A549 (cell line): ENCODE measurements at regions not wholly inside any gene's neighbourhood (a gene's known extent, or its start where the extent isn't known, plus 50 kb on each side); places are given as distances from the start of the nearest gene placed in this dataset.

Experiments used
- ATAC-seq, 2 experiments: fragments of 200-7000 bp in 1 of 2; fragments of >200 bp in 1 of 2; cut with Nextera tagmentation in 1 of 2; cut with Tn5 transposase in 1 of 2; 3 replicates each; pipeline versions ENCODE4 v1.8.0 to v1.9.1; 2018 to 2020; ENCODE audit warnings: mild to moderate bottlenecking in 1 of 2, moderate library complexity in 1 of 2
- CTCF ChIA-PET: fragments of 300-600 bp; sonication (Branson Sonifier 250); formaldehyde crosslinking; extraction: SDS; loops from one replicate; lab custom pipeline; 2021; ENCODE audit warnings: antibody characterized with exemption, inconsistent platforms; lab: Yijun Ruan, JAX
- POLR2A ChIA-PET: fragments of 350-600 bp; formaldehyde crosslinking; extraction: SDS; loops from one replicate; lab custom pipeline; 2021; ENCODE audit warnings: antibody characterized with exemption, inconsistent platforms; lab: Yijun Ruan, JAX
- DNase-seq, 2 experiments: peaks; one replicate each; pipeline versions ENCODE4 v3.0.0 to v3.0.0-alpha.2; 2011 to 2016; ENCODE audit warnings: low read depth in 1 of 2, low spot score in 1 of 2
- FAIRE-seq: peaks from 2 replicates; lab custom pipeline; 2011; peaks lifted over from hg19 to GRCh38; lab: Jason Lieb, UNC
- H3K27ac ChIP-seq, 2 experiments: fragments of >200 bp; sonication (Bioruptor Twin); formaldehyde crosslinking; 3 replicates each; pipeline ENCODE4 v1.5.1; 2016 to 2017
- H3K4me1 ChIP-seq: fragments of >200 bp; sonication (Bioruptor Twin); formaldehyde crosslinking; 3 replicates; pipeline ENCODE4 v1.6.1; 2016
- H3K4me2 ChIP-seq: fragments of >200 bp; sonication (Bioruptor Twin); formaldehyde crosslinking; 3 replicates; pipeline ENCODE4 v1.6.1; 2016
- H3K4me3 ChIP-seq: fragments of >200 bp; sonication (Bioruptor Twin); formaldehyde crosslinking; 3 replicates; pipeline ENCODE4 v1.5.1; 2016
- H3K9me3 ChIP-seq: fragments of >200 bp; sonication (Bioruptor Twin); formaldehyde crosslinking; 3 replicates; pipeline ENCODE4 v1.6.1; 2016
- ATOH8 ChIP-seq: fragments of 250-450 bp; sonication (Bioruptor Pico); IDR thresholded peaks from 2 replicates; pipeline ENCODE4 v1.5.0; 2020; ENCODE audit warnings: low read depth, mild to moderate bottlenecking, moderate library complexity
- BHLHE40 ChIP-seq: IDR thresholded peaks from 2 replicates; pipeline ENCODE4 v1.6.1; 2012; ENCODE audit warnings: low read depth, low read length, inconsistent platforms
- CBX2 ChIP-seq: fragments of 200-600 bp; sonication (generic); IDR thresholded peaks from 2 replicates; pipeline ENCODE4 v1.6.1; 2016; ENCODE audit warnings: low read depth, mild to moderate bottlenecking, borderline replicate concordance
- CBX8 ChIP-seq: fragments of 200-600 bp; sonication (generic); IDR thresholded peaks from 2 replicates; pipeline ENCODE4 v1.6.1; 2016
- CEBPB ChIP-seq, 2 experiments: fragments of >200 bp in 1 of 2; sonication (Bioruptor Twin) in 1 of 2; formaldehyde crosslinking in 1 of 2; IDR thresholded peaks; 2 replicates each; pipeline ENCODE4 v1.6.1; 2012 to 2016
- CHD4 ChIP-seq: fragments of 200-600 bp; sonication (generic); IDR thresholded peaks from 2 replicates; pipeline ENCODE4 v1.6.1; 2016; ENCODE audit warnings: antibody characterized with exemption, mild to moderate bottlenecking, borderline replicate concordance
- ESRRA ChIP-seq: fragments of 150-350 bp; IDR thresholded peaks from 2 replicates; pipeline ENCODE4 v1.6.1; 2014; ENCODE audit warnings: mild to moderate bottlenecking, low read length, borderline replicate concordance
- GATA3 ChIP-seq: IDR thresholded peaks from 2 replicates; pipeline ENCODE4 v1.6.1; 2012; ENCODE audit warnings: borderline replicate concordance
- HEYL ChIP-seq: fragments of 250-450 bp; sonication (Bioruptor Pico); IDR thresholded peaks from 2 replicates; pipeline ENCODE4 v1.8.0; 2021; ENCODE audit warnings: mild to moderate bottlenecking, moderate library complexity
- HOXB13 ChIP-seq: fragments of 250-450 bp; sonication (Bioruptor Pico); IDR thresholded peaks from 2 replicates; pipeline ENCODE4 v1.5.0; 2020; ENCODE audit warnings: low read depth, mild to moderate bottlenecking, moderate library complexity
- KDM1A ChIP-seq: fragments of 200-600 bp; sonication (generic); IDR thresholded peaks from 2 replicates; pipeline ENCODE4 v1.6.1; 2016; ENCODE audit warnings: low read depth, mild to moderate bottlenecking
- MYC ChIP-seq: IDR thresholded peaks from 2 replicates; pipeline ENCODE4 v1.6.1; 2012; ENCODE audit warnings: mild to moderate bottlenecking, inconsistent platforms, low read length, improper control_type of control experiment, borderline replicate concordance
- NPAS2 ChIP-seq: fragments of 250-450 bp; sonication (Bioruptor Pico); IDR thresholded peaks from 2 replicates; pipeline ENCODE4 v1.8.0; 2022; ENCODE audit warnings: mild to moderate bottlenecking, moderate library complexity, borderline replicate concordance
- PHF8 ChIP-seq: fragments of 200-600 bp; sonication (generic); IDR thresholded peaks from 2 replicates; pipeline ENCODE4 v1.6.1; 2016; ENCODE audit warnings: low read depth, mild to moderate bottlenecking, antibody characterized with exemption, moderate library complexity, borderline replicate concordance
- RAD21 ChIP-seq, 2 experiments: fragments of >200 bp in 1 of 2; sonication (Bioruptor Twin) in 1 of 2; formaldehyde crosslinking in 1 of 2; IDR thresholded peaks in 1 of 2; conservative IDR thresholded peaks in 1 of 2; 2 replicates in 1 of 2; 3 replicates in 1 of 2; pipeline ENCODE4 v1.6.1; 2012 to 2018; ENCODE audit warnings: inconsistent platforms in 1 of 2
- RFX5 ChIP-seq: fragments of 450-650 bp; IDR thresholded peaks from 2 replicates; pipeline ENCODE4 v1.7.1; 2014; ENCODE audit warnings: antibody characterized with exemption, mild to moderate bottlenecking, moderate library complexity
- SMC3 ChIP-seq: fragments of >200 bp; sonication (Bioruptor Twin); formaldehyde crosslinking; IDR thresholded peaks from 3 replicates; pipeline ENCODE4 v1.6.1; 2018; ENCODE audit warnings: inconsistent platforms
- SREBF2 ChIP-seq: fragments of 450-650 bp; IDR thresholded peaks from 2 replicates; pipeline ENCODE4 v1.6.1; 2014; ENCODE audit warnings: mild to moderate bottlenecking, moderate library complexity
- TP53 ChIP-seq: fragments of 250-450 bp; sonication (Bioruptor Pico); IDR thresholded peaks from 2 replicates; pipeline ENCODE4 v1.5.0; 2021; ENCODE audit warnings: mild to moderate bottlenecking, moderate library complexity
- ZFP36 ChIP-seq: fragments of 450-650 bp; IDR thresholded peaks from 2 replicates; pipeline ENCODE4 v1.6.1; 2014; ENCODE audit warnings: borderline replicate concordance; ENCODE audit not compliant: partially characterized antibody
- ZNF302 ChIP-seq: fragments of 250-450 bp; sonication (Bioruptor Pico); IDR thresholded peaks from 2 replicates; pipeline ENCODE4 v1.9.0; 2021; ENCODE audit warnings: inconsistent platforms, mild to moderate bottlenecking, moderate library complexity
- ZSCAN20 ChIP-seq: fragments of 250-450 bp; sonication (Bioruptor Pico); IDR thresholded peaks from 2 replicates; pipeline ENCODE4 v1.8.0; 2022; ENCODE audit warnings: mild to moderate bottlenecking, moderate library complexity
- WGBS: methylation state at CpG from one replicate; pipeline ENCODE4 v1.1.6; 2017; ENCODE audit errors: missing lambda C conversion rate; 5-methylcytosine and 5-hydroxymethylcytosine counted together
- TF ChIP-seq, protein P1 (sequence below): IDR thresholded peaks from 2 replicates; pipeline ENCODE4 v1.6.1; 2012
- TF ChIP-seq, protein P2 (sequence below): IDR thresholded peaks from 2 replicates; pipeline ENCODE4 v1.6.1; 2012; ENCODE audit warnings: low read depth, borderline replicate concordance

DNA sequence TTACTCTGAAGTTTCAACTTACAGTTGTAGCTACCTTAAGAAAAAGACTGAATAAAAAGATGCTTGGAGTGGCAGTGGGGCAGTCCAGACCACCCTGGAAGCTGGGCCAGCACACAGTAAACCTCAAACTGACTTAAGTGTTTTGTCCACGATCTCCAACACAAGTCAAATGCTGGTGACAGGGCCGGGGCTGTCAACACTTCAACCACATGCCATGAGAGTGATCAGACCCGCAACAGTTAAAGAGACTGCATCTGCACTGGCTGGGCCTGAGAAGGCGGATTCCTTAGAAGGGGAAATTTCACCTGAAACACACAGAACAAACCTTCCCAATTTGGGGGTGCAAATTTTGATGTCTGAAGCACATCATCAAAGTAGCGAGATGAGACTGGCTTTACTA is 223.5 kb upstream of the CAND1 start (continued):
- TF ChIP-seq CBX8, result no peak
- TF ChIP-seq MYC, result no peak
- TF ChIP-seq ZFP36, result no peak

- Histone ChIP-seq H3K4me3 (no peak overlapping the region), H3K9me3 (no peaks in the 10 kb centered on the region), H3K4me2 (no peak overlapping the region), H3K4me1 (peaks cover 15% of the 10 kb centered on the region), H3K27ac (no peak overlapping the region)
- ChIA-PET CTCF (interaction anchor here (0.9 kb wide), 1 partner anchor 20 kb away, joined by 4 read pairs; no protein-coding TSS in a partner anchor), POLR2A (no interaction called here)
- FAIRE-seq, result no peak
- 75% methylated on average over 4 of the region's 4 CpGs for WGBS
- no peak for DNase-seq
- TF ChIP-seq HOXB13 (CRISPR knock-in tag) (no peak), KDM1A (no peak), ZSCAN20 (CRISPR knock-in tag) (no peak), RAD21 (conservative IDR thresholded peaks at IDR 0.05 in 1 of 2, IDR thresholded peaks at IDR 0.05 in 1 of 2) (no peak), SMC3 (no peak), ZNF302 (CRISPR knock-in tag) (no peak), HEYL (CRISPR knock-in tag) (no peak), CBX2 (no peak), CEBPB (IDR thresholded peaks at IDR 0.05) (no peak), CHD4 (no peak), ATOH8 (CRISPR knock-in tag) (no peak), ESRRA (no peak), TP53 (CRISPR knock-in tag) (no peak), BHLHE40 (no peak)
- TF ChIP-seq, protein P1, sequence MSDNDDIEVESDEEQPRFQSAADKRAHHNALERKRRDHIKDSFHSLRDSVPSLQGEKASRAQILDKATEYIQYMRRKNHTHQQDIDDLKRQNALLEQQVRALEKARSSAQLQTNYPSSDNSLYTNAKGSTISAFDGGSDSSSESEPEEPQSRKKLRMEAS, result no peak
- no peak for ATAC-seq
These were observed 223.1 kb upstream of the CAND1 start for GRCh38 chr12:67046062-67046461.

GRCh38 chr12:67047634-67048033 is 221.5 kb upstream of the CAND1 start:
- 65% methylated on average over 2 of the region's 2 CpGs for WGBS
- CTCF ChIA-PET, result interaction anchor here (0.6 kb wide), 1 partner anchor 67 kb away, joined by 3 read pairs; no protein-coding TSS in a partner anchor
- Histone ChIP-seq H3K4me3 (no peak overlapping the region), H3K9me3 (no peaks in the 10 kb centered on the region), H3K4me2 (no peak overlapping the region), H3K4me1 (peaks cover 9% of the 10 kb centered on the region)
- TF ChIP-seq SREBF2, result no peak
- TF ChIP-seq GATA3, result no peak
- TF ChIP-seq NPAS2 (CRISPR knock-in tag), result no peak
- no peak for TF ChIP-seq RFX5
- TF ChIP-seq, protein P2, sequence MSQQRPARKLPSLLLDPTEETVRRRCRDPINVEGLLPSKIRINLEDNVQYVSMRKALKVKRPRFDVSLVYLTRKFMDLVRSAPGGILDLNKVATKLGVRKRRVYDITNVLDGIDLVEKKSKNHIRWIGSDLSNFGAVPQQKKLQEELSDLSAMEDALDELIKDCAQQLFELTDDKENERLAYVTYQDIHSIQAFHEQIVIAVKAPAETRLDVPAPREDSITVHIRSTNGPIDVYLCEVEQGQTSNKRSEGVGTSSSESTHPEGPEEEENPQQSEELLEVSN, result no peak
- no peak for TF ChIP-seq PHF8
- no peak for TF ChIP-seq ATOH8 (CRISPR knock-in tag)
- TF ChIP-seq, all 56 proteins: peak for 0
- no peak overlapping the region for H3K27ac ChIP-seq
- FAIRE-seq (no peak), ATAC-seq (no peak), DNase-seq (no peak)
- POLR2A ChIA-PET, result no interaction called here
